ENCODE measurements at regions not wholly inside any gene's neighbourhood (a gene's known extent, or its start where the extent isn't known, plus 50 kb on each side); places are given as distances from the start of the nearest gene placed in this dataset.

GRCh38 chr20:12063106-12063684 is 145.5 kb downstream of the BTBD3 start:
- ATAC-seq (replicated peaks in 6 of 8) = peak in 4 of 8 experiments; percentile 21 to 56 (median 42)
- Histone ChIP-seq H3K27ac (no peak overlapping the region), H3K4me3 (no peak overlapping the region), H3K4me1 (replicated peaks in 1 of 2) (peaks cover 0 to 9% of the 10 kb centered on the region in 2 donors)
- 67 to 100% (median 100%) methylated on average over 1 of the region's 1 CpG; no CpG with 5 or more reads in 6 of the 10 experiments for WGBS, 10 experiments
- in situ Hi-C loops (cut with MboI; ENCODE audit: low pct_unique_long_range_greater_than_20kb in 2 of 9, low sequenced_read_pairs in 9 of 9, unreplicated experiment in 9 of 9) = no loop called here

DNA sequence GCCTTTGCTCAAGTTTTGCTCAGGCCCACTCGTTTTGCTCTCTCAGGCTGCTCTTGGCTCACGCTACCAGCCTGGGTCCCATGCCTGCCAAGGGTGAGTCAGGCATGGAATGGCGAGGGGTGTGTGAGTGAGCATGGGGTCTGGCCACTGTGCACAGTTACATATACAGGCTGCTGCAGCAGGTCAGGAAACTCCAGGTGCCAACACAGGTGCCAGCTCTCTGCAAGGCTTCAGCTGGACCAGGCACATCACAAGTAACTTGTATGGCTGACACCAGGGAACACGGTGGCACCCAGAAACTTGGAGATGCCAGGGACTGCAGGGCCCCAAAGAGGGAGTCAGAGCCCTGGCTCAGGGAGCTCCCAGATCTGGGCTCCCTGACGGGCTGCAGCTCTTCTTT is 146.8 kb downstream of the BTBD3 start:
- no peak overlapping the region for H3K4me3 ChIP-seq
- no peak for ATAC-seq (replicated peaks in 6 of 8)
- in situ Hi-C loops (cut with MboI; ENCODE audit: low pct_unique_long_range_greater_than_20kb in 2 of 9, low sequenced_read_pairs in 9 of 9, unreplicated experiment in 9 of 9) = no loop called here
- 30 to 100% (median 82%) methylated on average over 1 to 4 of the region's 5 CpGs; no CpG with 5 or more reads in 4 of the 10 experiments for WGBS, 10 experiments
- no peak overlapping the region for H3K27ac ChIP-seq
- H3K4me1 ChIP-seq (replicated peaks in 1 of 2) = peaks cover 0 to 9% of the 10 kb centered on the region in 2 donors

GRCh38 chr20:12067686-12068085 is 150.0 kb downstream of the BTBD3 start:
- 50 to 100% (median 89%) methylated on average over 2 of the region's 2 CpGs; no CpG with 5 or more reads in 4 of the 10 experiments for WGBS, 10 experiments
- no peak for ATAC-seq (replicated peaks in 6 of 8)
- Histone ChIP-seq H3K27ac (no peak overlapping the region), H3K4me3 (no peak overlapping the region), H3K4me1 (replicated peaks in 1 of 2) (peaks cover 0 to 9% of the 10 kb centered on the region in 2 donors)
- in situ Hi-C loops (cut with MboI; ENCODE audit: low pct_unique_long_range_greater_than_20kb in 2 of 9, low sequenced_read_pairs in 9 of 9, unreplicated experiment in 9 of 9) = no loop called here

DNA sequence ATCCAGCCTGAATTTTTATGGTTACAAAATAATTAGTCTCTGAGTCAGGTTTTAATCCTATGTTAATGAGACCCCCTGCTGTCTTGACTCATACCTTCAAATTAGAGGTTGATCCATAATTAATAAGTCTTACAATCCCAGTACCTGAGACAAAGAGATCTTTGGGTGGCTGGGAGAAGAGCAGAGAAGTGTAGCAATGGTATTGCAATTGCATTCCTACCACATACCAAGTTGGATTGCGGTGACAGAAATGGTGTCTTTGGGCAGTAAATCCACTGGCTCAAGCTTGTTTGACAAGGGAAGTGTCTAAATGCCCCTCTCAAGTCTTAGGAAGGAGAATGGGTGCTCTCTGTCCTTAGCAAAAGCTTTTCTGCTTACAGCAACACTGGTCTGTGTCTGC is 150.4 kb downstream of the BTBD3 start:
- in situ Hi-C loops (cut with MboI; ENCODE audit: low pct_unique_long_range_greater_than_20kb in 2 of 9, low sequenced_read_pairs in 9 of 9, unreplicated experiment in 9 of 9) = no loop called here
- WGBS, 10 experiments = 20 to 100% (median 79%) methylated on average over 1 of the region's 1 CpG; no CpG with 5 or more reads in 4 of the 10 experiments

DNA sequence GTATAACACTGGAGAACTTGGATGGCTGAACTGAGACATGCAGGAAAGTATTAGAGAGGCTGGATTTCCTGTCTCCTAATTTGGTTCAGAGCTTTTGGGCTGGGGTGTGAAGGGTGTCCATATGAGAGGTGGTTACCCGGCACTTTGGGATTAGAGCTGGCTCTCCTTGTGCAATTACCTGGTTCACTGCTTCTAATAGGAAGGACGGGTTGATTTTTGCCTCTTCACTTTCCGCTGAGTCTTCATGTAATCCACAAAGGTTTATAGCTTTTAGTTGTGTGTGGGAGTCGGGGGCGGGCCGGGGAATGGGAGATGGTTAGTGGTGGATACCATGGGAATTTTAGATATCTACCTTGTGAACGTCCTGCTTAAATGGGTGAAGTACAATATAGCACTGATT is 151.5 kb downstream of the BTBD3 start:
- WGBS, 10 experiments = 50 to 100% (median 96%) methylated on average over 1 to 6 of the region's 7 CpGs; no CpG with 5 or more reads in 1 of the 10 experiments
- Histone ChIP-seq H3K4me3 (no peak overlapping the region), H3K27ac (no peak overlapping the region), H3K4me1 (replicated peaks in 1 of 2) (no peaks in the 10 kb centered on the region)
- in situ Hi-C loops (cut with MboI; ENCODE audit: low pct_unique_long_range_greater_than_20kb in 2 of 9, low sequenced_read_pairs in 9 of 9, unreplicated experiment in 9 of 9) = no loop called here
- ATAC-seq (replicated peaks in 6 of 8) = no peak

More for the DNA sequence above, 150.4 kb downstream of the BTBD3 start:
- peak in 1 of 8 experiments; percentile 15 for ATAC-seq (replicated peaks in 6 of 8)
- H3K27ac ChIP-seq = no peak overlapping the region
- H3K4me1 ChIP-seq (replicated peaks in 1 of 2) = peaks cover 0 to 6% of the 10 kb centered on the region in 2 donors
- H3K4me3 ChIP-seq = no peak overlapping the region

GRCh38 chr20:12072221-12072953 is 154.7 kb downstream of the BTBD3 start:
- no peak for ATAC-seq (replicated peaks in 6 of 8)
- WGBS, 10 experiments = 19 to 100% (median 80%) methylated on average over 1 to 8 of the region's 8 CpGs
- no peak overlapping the region for H3K4me3 ChIP-seq
- no peak overlapping the region for H3K27ac ChIP-seq
- peaks cover 0 to 3% of the 10 kb centered on the region in 2 donors for H3K4me1 ChIP-seq (replicated peaks in 1 of 2)
- in situ Hi-C loops (cut with MboI; ENCODE audit: low pct_unique_long_range_greater_than_20kb in 2 of 9, low sequenced_read_pairs in 9 of 9, unreplicated experiment in 9 of 9) = no loop called here

DNA sequence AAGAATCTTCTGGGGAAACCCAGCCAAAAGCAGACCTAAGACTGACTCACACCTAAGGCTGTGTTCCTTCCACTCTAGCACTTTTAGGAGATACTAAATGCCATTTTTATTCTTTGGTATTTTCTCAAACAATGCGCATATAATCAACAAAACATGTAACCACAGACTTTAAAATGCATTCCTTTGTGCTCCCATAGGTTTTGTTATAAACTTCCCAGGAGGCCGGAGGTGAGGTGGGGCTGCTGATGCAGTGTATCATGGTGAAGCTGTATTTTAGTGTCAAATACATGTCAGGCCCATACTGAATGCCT is 155.2 kb downstream of the BTBD3 start:
- no peak overlapping the region for H3K27ac ChIP-seq
- WGBS, 10 experiments = 0 to 100% (median 85%) methylated on average over 1 to 2 of the region's 2 CpGs; no CpG with 5 or more reads in 2 of the 10 experiments
- H3K4me1 ChIP-seq (replicated peaks in 1 of 2) = peaks cover 0 to 3% of the 10 kb centered on the region in 2 donors
- peak in 1 of 8 experiments; percentile 74 for ATAC-seq (replicated peaks in 6 of 8)
- in situ Hi-C loops (cut with MboI; ENCODE audit: low pct_unique_long_range_greater_than_20kb in 2 of 9, low sequenced_read_pairs in 9 of 9, unreplicated experiment in 9 of 9) = no loop called here
- H3K4me3 ChIP-seq = no peak overlapping the region

DNA sequence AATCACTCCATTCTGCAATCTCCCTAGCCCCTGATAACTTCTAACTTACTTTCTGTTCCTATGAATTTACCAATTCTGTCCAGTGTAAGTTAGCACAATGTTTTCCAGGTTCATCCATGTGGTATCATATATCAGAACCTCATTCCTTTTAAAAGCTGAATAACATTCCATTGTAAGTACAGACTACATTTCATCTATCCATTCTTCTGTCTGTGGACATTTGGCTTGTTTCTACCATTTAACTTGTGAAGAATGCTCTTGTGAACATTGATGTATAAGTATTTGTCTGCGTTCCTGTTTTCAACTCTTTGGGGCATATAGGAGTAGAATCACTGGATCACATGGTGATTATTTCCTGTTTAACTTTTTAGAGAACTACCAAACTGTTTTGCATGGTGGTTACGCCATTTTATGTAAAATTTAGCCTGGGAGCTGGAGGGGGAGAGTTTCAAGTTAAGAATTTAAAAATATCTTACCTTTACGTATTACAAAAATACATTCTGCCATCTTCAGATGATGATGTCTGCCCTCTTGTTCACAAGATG is 156.5 kb downstream of the BTBD3 start:
- Histone ChIP-seq H3K4me3 (no peak overlapping the region), H3K4me1 (replicated peaks in 1 of 2) (peaks cover 0 to 8% of the 10 kb centered on the region in 2 donors), H3K27ac (no peak overlapping the region)
- WGBS, 10 experiments = 14 to 96% (median 82%) methylated on average over 1 to 3 of the region's 3 CpGs
- no peak for ATAC-seq (replicated peaks in 6 of 8)
- in situ Hi-C loops (cut with MboI; ENCODE audit: low pct_unique_long_range_greater_than_20kb in 2 of 9, low sequenced_read_pairs in 9 of 9, unreplicated experiment in 9 of 9) = no loop called here

DNA sequence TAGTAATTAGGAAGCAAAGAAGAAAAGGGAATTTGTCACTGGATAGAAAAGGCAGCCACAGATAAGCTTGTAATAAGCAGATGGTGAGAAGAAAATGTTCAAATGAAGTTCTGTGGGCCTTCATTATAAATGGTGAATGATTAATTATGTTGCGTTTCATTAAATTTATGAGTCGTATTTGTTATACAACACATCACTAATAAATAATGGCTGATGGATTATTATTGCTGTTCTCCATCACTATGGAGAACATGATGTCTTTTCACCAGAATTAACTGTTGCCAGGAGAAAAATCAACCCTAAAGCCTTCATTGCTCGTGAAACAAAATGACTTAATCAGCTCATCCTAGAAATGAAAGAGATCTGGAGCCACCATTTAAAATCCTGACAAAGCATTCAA is 158.5 kb downstream of the BTBD3 start:
- in situ Hi-C loops (cut with MboI; ENCODE audit: low pct_unique_long_range_greater_than_20kb in 2 of 9, low sequenced_read_pairs in 9 of 9, unreplicated experiment in 9 of 9) = no loop called here
- 0 to 83% (median 65%) methylated on average over 1 to 3 of the region's 3 CpGs for WGBS, 10 experiments
- ATAC-seq (replicated peaks in 6 of 8) = peak in 1 of 8 experiments; percentile 47
- Histone ChIP-seq H3K4me1 (replicated peaks in 1 of 2) (peaks cover 0 to 8% of the 10 kb centered on the region in 2 donors), H3K27ac (no peak overlapping the region), H3K4me3 (no peak overlapping the region)

DNA sequence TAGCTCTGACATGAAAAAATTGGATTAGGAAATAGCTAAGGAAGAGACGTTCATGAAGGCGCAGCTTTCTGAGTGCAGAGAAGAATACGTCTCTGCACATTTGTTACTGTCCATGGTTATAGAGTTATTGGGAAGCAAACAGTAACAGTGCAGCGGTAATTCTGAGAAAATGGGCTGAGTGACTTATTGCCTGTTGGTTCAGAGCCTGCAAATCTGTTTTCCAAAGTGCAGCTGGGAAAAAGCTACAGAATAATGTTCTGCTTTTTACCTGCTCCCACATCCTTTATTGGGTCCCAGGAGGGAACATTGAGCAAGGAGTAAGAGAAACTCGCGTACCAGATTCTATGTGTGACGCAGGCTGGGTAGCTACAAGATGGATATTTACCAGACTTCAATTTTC is 160.2 kb downstream of the BTBD3 start:
- peaks cover 0 to 8% of the 10 kb centered on the region in 2 donors for H3K4me1 ChIP-seq (replicated peaks in 1 of 2)
- in situ Hi-C loops (cut with MboI; ENCODE audit: low pct_unique_long_range_greater_than_20kb in 2 of 9, low sequenced_read_pairs in 9 of 9, unreplicated experiment in 9 of 9) = no loop called here
- ATAC-seq (replicated peaks in 6 of 8) = peak in 5 of 8 experiments; percentile 21 to 79 (median 52)
- no peak overlapping the region for H3K27ac ChIP-seq
- H3K4me3 ChIP-seq = no peak overlapping the region
- 0 to 79% (median 62%) methylated on average over 1 to 7 of the region's 7 CpGs; no CpG with 5 or more reads in 2 of the 10 experiments for WGBS, 10 experiments

- ATAC-seq (replicated peaks in 6 of 8) = no peak
- 7 to 100% (median 85%) methylated on average over 1 to 4 of the region's 4 CpGs; no CpG with 5 or more reads in 1 of the 10 experiments for WGBS, 10 experiments
- peaks cover 0 to 8% of the 10 kb centered on the region in 2 donors for H3K4me1 ChIP-seq (replicated peaks in 1 of 2)
- no peak overlapping the region for H3K27ac ChIP-seq
- in situ Hi-C loops (cut with MboI; ENCODE audit: low pct_unique_long_range_greater_than_20kb in 2 of 9, low sequenced_read_pairs in 9 of 9, unreplicated experiment in 9 of 9) = no loop called here
- H3K4me3 ChIP-seq = no peak overlapping the region
Measured at GRCh38 chr20:12079490-12079889, 161.8 kb downstream of the BTBD3 start.

DNA sequence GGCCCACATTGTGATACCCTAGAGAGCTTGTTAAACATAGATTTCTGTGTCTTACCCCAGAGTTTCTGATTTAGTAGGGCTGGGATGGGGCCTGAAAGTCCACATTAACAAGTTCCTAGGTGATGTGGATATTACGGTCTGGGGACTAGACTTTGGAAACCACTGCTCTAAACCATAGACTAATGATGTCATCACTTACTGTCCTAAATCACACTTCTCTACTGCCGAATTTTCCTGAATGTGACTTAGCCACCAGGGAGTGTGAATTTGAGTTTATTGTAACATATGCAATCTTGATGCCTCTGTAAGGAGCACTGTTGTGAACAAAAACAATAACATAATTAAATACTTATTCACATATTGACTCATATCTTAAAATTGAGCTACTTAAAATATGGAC is 165.6 kb downstream of the BTBD3 start:
- in situ Hi-C loops (cut with MboI; ENCODE audit: low pct_unique_long_range_greater_than_20kb in 2 of 9, low sequenced_read_pairs in 9 of 9, unreplicated experiment in 9 of 9) = no loop called here
- H3K4me3 ChIP-seq = no peak overlapping the region
- WGBS, 10 experiments = 50 to 89% (median 60%) methylated on average over 1 to 2 of the region's 2 CpGs; no CpG with 5 or more reads in 5 of the 10 experiments
- ATAC-seq (replicated peaks in 6 of 8) = no peak
- peaks cover 0 to under 1% of the 10 kb centered on the region in 2 donors for H3K4me1 ChIP-seq (replicated peaks in 1 of 2)
- H3K27ac ChIP-seq = no peak overlapping the region

DNA sequence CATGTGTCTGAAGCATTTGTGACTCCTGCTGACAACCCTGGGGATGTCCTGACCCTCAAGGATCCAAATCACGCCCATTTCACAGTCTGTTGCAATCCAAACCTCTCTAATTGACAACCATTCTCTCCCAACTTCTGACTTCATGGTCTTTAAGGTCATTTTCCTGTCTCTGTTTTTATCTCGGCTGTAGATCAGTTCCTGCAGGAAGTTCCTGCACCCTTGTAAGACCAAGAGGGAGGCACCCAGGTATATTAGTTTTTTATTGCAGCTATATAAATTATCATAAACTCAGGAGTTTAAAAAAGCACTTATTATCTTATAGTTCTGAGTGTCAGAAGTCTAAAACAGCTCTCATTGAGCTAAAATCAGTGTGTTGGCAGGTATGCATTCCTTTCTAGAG is 166.8 kb downstream of the BTBD3 start:
- H3K4me1 ChIP-seq (replicated peaks in 1 of 2) = no peaks in the 10 kb centered on the region
- in situ Hi-C loops (cut with MboI; ENCODE audit: low pct_unique_long_range_greater_than_20kb in 2 of 9, low sequenced_read_pairs in 9 of 9, unreplicated experiment in 9 of 9) = no loop called here
- no peak overlapping the region for H3K4me3 ChIP-seq
- 0 to 100% (median 85%) methylated on average over 1 to 2 of the region's 2 CpGs; no CpG with 5 or more reads in 3 of the 10 experiments for WGBS, 10 experiments
- no peak overlapping the region for H3K27ac ChIP-seq
- no peak for ATAC-seq (replicated peaks in 6 of 8)
